NCI-H82 treated with DMSO at 0.1 percent for 48 hours (cell line): ENCODE measurements at regions not wholly inside any gene's neighbourhood (a gene's known extent, or its start where the extent isn't known, plus 50 kb on each side); places are given as distances from the start of the nearest gene placed in this dataset.

Source experiments
- DNase-seq: peaks from one replicate; lab custom pipeline; 2025; ENCODE audit not compliant: unreplicated experiment; lab: John Stamatoyannopoulos, UW

GRCh38 chr22:49154433-49154832 is 673.2 kb downstream of the BRD1 start:
- no peak for DNase-seq

GRCh38 chr22:49153921-49154320 is 673.8 kb downstream of the BRD1 start:
- DNase-seq = no peak

- no peak for DNase-seq
Observed at GRCh38 chr22:49152939-49153770, 674.5 kb downstream of the BRD1 start.

GRCh38 chr22:49152127-49152938 is 675.3 kb downstream of the BRD1 start:
- no peak for DNase-seq

- no peak for DNase-seq
Observed at GRCh38 chr22:49151256-49152126, 676.2 kb downstream of the BRD1 start.

GRCh38 chr22:49150801-49151221 is 676.9 kb downstream of the BRD1 start:
- no peak for DNase-seq

- no peak for DNase-seq
Observed at GRCh38 chr22:49149721-49150608, 677.7 kb downstream of the BRD1 start.

- DNase-seq = no peak
Observed at GRCh38 chr22:49148895-49149418, 678.7 kb downstream of the BRD1 start.

- no peak for DNase-seq
Observed at GRCh38 chr22:49147617-49148175, 680.0 kb downstream of the BRD1 start.

- DNase-seq = no peak
Observed at GRCh38 chr22:49147171-49147570, 680.5 kb downstream of the BRD1 start.

- DNase-seq = no peak
Observed at GRCh38 chr22:49146511-49146910, 681.2 kb downstream of the BRD1 start.

GRCh38 chr22:49143812-49144211 is 683.9 kb downstream of the BRD1 start:
- no peak for DNase-seq

GRCh38 chr22:49142891-49143290 is 684.8 kb downstream of the BRD1 start:
- no peak for DNase-seq

GRCh38 chr22:49142296-49142695 is 685.4 kb downstream of the BRD1 start:
- DNase-seq = no peak

GRCh38 chr22:49141761-49142160 is 685.9 kb downstream of the BRD1 start:
- no peak for DNase-seq

- DNase-seq = no peak
Observed at GRCh38 chr22:49140911-49141665, 686.6 kb downstream of the BRD1 start.

GRCh38 chr22:49139492-49140151 is 688.1 kb downstream of the BRD1 start:
- no peak for DNase-seq

GRCh38 chr22:49138250-49138790 is 689.4 kb downstream of the BRD1 start:
- DNase-seq = no peak
